HG02623 (cell line): ENCODE measurements at regions not wholly inside any gene's neighbourhood (a gene's known extent, or its start where the extent isn't known, plus 50 kb on each side); places are given as distances from the start of the nearest gene placed in this dataset.

Experiments used
- ATAC-seq: cut with Tn5 transposase; IDR thresholded peaks from one replicate; pipeline ENCODE4 v1.9.1; 2021; ENCODE audit warnings: moderate library complexity; ENCODE audit not compliant: unreplicated experiment

GRCh38 chr1:34328281-34328799, 151.6 kb downstream of the C1orf94 start:
- ATAC-seq, result no peak

- ATAC-seq, result no peak
These were observed 153.4 kb downstream of the C1orf94 start for GRCh38 chr1:34330061-34330460.

DNA sequence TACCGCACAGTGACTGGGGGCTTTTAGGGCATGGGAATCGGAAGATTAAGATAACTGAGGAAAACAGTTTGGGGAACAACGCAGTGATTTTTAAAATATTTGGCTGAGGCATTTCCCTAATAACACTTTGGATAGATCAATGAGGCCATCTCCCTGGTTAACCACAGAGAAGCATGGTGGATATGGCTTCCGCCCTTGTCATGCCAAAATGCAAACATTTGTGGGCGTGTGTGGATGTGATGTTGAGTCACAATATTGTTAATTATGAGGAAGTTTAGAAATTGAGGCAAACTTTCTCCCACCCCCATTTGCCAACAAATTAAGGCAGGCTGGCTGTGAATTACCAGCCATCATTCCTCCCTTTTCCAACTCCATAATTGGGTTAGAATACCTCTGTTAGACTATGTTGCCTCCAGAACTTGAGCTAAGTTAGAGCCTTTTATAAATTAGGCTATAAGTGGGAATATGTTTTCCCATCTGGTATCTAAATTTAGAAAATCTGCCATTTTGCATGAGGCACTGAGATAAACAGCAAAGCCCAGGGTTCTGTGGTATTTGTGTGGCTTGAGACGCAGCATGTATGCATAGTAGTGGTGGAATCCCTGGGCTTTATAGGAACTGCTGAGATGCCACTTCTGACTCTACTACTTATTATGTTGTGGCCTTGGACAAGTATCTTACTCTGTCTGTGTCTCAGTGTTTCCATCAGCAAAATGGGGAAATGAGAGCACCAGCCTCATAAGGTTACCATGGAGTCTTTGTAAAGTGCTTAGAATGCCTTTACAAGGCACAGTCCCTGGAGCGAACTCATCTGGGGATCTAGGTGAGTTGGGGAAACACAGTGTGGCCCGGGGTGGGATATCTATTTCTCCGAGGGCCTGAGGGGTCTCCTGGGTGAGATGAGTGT, 154.6 kb downstream of the C1orf94 start:
- ATAC-seq, result no peak

DNA sequence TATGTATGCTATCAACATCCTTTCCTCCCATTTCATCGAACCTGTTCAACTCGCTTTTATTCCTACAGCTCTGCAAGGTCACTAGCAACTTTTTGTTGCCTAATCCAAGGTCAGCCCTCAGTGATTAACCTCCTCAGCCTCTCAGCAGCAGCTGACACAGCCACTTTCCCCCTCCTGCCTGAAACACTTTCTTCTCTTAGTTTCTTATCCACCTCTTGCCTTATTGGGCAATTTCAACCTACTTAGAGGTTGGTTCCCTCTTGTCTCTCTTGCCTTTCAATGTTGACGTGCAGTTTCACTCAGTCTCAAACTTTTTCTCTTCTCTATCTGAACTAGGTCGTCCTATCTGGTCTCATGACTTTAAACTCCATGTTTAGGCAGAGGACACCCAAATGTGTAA, 156.3 kb downstream of the C1orf94 start:
- no peak for ATAC-seq

- no peak for ATAC-seq
These were observed 162.2 kb downstream of the C1orf94 start for GRCh38 chr1:34338871-34339270.

- no peak for ATAC-seq
These were observed 165.2 kb downstream of the C1orf94 start for GRCh38 chr1:34341896-34342295.

DNA sequence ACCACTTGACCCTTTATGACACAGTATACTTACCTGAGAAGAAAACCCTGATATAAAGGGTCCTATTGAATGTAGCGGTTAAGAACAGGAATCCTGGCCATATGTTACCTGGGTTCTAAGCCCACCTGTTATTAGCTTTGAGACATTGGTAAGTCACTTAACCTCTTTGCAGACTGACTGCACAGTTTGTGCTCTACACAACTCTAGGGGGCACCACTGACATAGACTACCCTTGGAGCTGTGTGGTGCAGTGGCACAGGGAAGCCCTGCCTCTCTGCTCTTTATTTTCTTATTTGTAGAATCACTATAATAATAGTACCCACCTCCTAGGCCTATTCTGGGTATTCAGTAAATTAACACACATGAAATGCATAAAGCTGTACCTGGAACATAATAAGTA, 165.6 kb downstream of the C1orf94 start:
- no peak for ATAC-seq

GRCh38 chr1:34346128-34346527, 169.4 kb downstream of the C1orf94 start:
- ATAC-seq, result no peak

DNA sequence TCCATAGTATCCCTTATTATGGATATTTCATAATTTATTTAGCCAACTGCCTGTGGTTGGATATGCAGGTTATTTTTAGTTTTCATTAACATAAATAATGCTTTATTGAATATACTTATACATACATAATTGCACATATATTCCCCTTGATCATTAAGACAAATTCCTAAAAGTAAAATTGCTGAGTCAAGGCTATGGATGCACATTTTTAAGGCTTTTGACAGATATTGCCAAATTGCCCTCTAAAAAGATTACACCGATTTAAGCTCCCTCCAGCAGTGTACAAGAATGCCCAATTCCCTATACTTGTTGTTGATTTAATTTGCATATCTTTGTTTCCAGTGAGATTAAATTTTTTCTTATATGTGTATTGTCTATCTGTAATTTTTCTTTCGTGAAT, 176.7 kb downstream of the C1orf94 start:
- no peak for ATAC-seq

GRCh38 chr1:34354367-34354766, 177.7 kb downstream of the C1orf94 start:
- ATAC-seq, result no peak

DNA sequence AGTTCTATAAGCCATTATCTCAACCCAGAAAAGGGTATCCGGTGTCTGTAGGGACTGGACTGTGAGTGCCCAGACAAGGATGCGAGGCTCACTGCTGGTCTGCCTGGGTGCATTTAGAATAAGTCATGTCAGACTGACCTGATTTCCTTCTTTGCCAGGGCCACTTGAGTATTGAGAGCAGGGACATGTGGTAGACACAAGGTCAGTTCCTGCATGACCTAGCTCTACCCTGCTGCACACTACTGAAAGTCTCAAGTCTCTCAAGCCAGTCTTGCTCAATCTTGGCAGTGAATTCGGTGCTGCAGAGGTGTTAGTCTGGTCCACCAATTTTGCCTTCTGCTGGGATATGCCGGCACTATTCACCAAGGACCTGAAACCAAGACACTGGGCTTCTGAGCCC, 180.1 kb downstream of the C1orf94 start:
- ATAC-seq, result no peak

DNA sequence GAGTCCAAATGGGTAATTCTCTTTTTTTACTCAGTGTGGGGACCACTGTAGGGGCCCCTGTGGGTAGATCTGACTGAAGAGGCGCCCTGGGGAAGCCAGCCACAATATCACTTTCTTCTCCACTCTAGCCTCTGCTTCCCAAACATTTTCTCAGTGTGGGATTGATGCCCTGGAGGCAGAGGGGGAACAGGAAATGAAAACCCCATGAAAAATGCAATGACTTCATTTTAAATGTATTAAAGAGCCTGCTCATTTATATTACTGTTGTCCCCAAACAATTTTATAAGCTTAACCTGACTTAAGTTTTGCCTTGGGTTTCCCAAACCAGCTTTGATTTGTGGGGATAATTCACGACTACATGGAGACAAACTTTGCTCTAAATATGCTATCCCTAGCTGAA, 181.9 kb downstream of the C1orf94 start:
- no peak for ATAC-seq

DNA sequence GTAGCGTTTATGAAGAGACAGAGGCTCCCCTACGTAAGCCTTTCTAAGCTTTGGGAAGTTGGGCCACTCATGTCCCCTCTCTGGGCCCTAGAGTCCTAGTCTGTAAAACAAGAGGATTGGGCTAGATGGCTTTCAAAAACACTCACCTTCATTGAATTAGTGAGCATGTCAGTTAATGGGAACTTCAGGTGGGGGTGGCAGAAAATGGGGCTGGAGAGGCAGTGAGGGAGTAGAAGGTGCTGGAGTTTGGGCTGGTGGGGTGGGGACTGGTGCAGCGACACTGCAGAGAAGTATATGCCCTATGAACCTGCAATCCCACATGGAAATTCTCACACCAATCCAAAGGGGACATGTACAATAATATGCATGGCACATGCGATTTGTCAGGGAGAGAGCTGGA, 182.7 kb downstream of the C1orf94 start:
- no peak for ATAC-seq

DNA sequence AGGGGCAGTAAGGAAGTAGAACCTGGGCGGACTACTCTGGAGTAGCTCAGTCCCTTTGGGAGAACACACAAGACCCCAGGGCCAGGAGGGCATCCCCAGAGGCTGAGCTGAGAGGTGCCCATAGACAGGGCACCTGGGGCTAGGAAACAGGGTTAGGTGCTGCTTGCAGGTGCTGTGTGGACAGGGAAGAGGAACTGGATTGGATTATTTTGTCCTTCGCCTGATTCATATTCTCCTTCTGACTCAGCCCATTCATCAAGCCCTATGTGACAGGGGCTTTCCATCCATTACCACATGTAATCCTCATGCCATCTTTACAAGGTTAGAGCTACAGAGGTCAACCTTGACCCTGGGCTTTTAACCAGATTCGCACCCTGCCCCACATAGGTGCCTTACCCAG, 183.9 kb downstream of the C1orf94 start:
- ATAC-seq, result no peak

GRCh38 chr1:34361121-34361520, 184.4 kb downstream of the C1orf94 start:
- ATAC-seq, result no peak

DNA sequence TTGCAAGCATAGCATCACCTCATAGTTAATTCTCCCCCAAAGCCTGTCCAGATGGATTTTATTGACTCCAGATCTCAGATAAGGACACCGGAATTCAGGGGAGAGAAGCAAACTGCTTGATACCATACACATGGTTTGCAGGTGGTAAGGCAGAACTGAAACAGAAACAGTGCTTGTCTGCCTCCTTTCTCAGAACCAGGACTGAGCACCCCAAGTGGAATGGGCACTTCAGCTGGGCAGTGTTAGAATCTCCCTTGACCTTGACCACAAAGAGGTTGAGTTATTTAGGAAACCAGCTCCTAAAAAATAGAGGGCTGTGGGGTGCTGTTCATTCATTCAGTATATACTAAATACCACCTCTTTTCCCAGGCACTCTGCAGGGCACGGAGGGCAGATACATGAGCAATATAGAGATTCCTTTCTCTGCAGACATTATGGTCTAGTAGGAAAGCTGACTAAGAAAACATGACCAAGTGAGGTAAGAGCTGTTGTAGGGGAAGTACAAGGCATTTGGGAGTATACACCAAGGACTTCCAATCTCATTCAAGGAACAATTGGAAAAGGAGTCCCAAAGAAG, 185.2 kb downstream of the C1orf94 start:
- ATAC-seq, result no peak

GRCh38 chr1:34362949-34363348, 186.2 kb downstream of the C1orf94 start:
- ATAC-seq, result no peak

GRCh38 chr1:34363447-34363846, 186.7 kb downstream of the C1orf94 start:
- ATAC-seq, result no peak

- no peak for ATAC-seq
These were observed 187.2 kb downstream of the C1orf94 start for GRCh38 chr1:34363915-34364314.

DNA sequence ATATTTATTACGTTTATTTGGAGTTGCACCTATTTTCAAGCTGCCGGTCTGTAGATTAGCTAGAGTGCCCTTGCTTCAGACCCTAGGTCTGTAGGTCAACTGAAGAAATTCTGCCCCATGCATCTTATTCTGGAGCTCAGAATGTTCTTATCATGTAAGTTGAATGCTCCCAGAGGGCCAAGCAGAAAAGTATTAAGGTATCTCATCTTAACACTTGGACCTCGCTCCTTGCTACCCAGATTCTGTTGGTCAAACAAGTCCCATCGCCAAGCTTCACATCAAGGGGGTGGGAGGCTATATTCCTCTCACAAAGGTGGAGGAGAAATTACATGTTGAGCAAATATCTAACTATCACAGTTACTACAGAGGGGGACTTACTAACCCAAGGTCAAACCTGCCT, 187.7 kb downstream of the C1orf94 start:
- no peak for ATAC-seq

- ATAC-seq, result no peak
These were observed 188.6 kb downstream of the C1orf94 start for GRCh38 chr1:34365295-34365694.

- no peak for ATAC-seq
These were observed 190.3 kb downstream of the C1orf94 start for GRCh38 chr1:34366875-34367624.
